ENCODE measurements at regions not wholly inside any gene's neighbourhood (a gene's known extent, or its start where the extent isn't known, plus 50 kb on each side); places are given as distances from the start of the nearest gene placed in this dataset.

GRCh38 chr6:88445188-88445965, 279.2 kb upstream of the CNR1 start:
- TF ChIP-seq CTCF (IDR thresholded peaks at IDR 0.05) (no peak), POLR2A (IDR thresholded peaks at IDR 0.05) (no peak), EP300 (IDR thresholded peaks at IDR 0.05) (no peak)

Data from tibial nerve (tissue), 4 donors.